Smooth muscle cell (in vitro differentiated cells): ENCODE measurements at regions not wholly inside any gene's neighbourhood (a gene's known extent, or its start where the extent isn't known, plus 50 kb on each side); places are given as distances from the start of the nearest gene placed in this dataset.
"Not testable (repeated sequence)": the region's sequence is repeated elsewhere in the genome, so short reads cannot be mapped to it uniquely, and the experiment has no call there.

Experiments used
- DNase-seq: peaks from one replicate; lab custom pipeline; 2025; ENCODE audit not compliant: unreplicated experiment; lab: John Stamatoyannopoulos, UW
- H2AFZ ChIP-seq: fragments of 200-600 bp; sonication (generic); 2 replicates; pipeline ENCODE4 v1.6.0; 2016; ENCODE audit warnings: antibody characterized with exemption, low read depth, mild to moderate bottlenecking
- H3F3A ChIP-seq: fragments of 200-600 bp; sonication (generic); 2 replicates; pipeline ENCODE4 v1.6.0; 2017; ENCODE audit warnings: antibody characterized with exemption, low read depth
- H3K27ac ChIP-seq: fragments of 200-600 bp; sonication (generic); 2 replicates; pipeline ENCODE4 v1.5.1; 2016; ENCODE audit warnings: low read depth, mild to moderate bottlenecking
- H3K27me3 ChIP-seq: fragments of 200-600 bp; sonication (generic); 2 replicates; pipeline ENCODE4 v1.6.1; 2016; ENCODE audit warnings: low read depth, mild to moderate bottlenecking
- H3K36me3 ChIP-seq: fragments of 200-600 bp; sonication (generic); 2 replicates; pipeline ENCODE4 v1.5.1; 2016; ENCODE audit warnings: low read depth
- H3K4me1 ChIP-seq: fragments of 200-600 bp; sonication (generic); 2 replicates; pipeline ENCODE4 v1.5.1; 2016; ENCODE audit warnings: low read depth
- H3K4me2 ChIP-seq: fragments of 200-600 bp; sonication (generic); 2 replicates; pipeline ENCODE4 v1.6.0; 2016; ENCODE audit warnings: mild to moderate bottlenecking
- H3K4me3 ChIP-seq: fragments of 200-600 bp; sonication (generic); 2 replicates; pipeline ENCODE4 v1.5.1; 2016; ENCODE audit warnings: mild to moderate bottlenecking
- H3K79me2 ChIP-seq: fragments of 200-600 bp; sonication (generic); 2 replicates; pipeline ENCODE4 v1.6.0; 2016; ENCODE audit warnings: low read depth, mild to moderate bottlenecking
- H3K9ac ChIP-seq: fragments of 200-600 bp; sonication (generic); 2 replicates; pipeline ENCODE4 v1.6.0; 2016; ENCODE audit warnings: low read depth
- H3K9me3 ChIP-seq: fragments of 200-600 bp; sonication (generic); replicated peaks from 2 replicates; pipeline ENCODE4 v1.5.1; 2016; ENCODE audit warnings: low read depth
- H4K20me1 ChIP-seq: fragments of 200-600 bp; sonication (generic); 2 replicates; pipeline ENCODE4 v1.6.0; 2016; ENCODE audit warnings: low read depth
- CTCF ChIP-seq: fragments of 200-600 bp; sonication (generic); IDR thresholded peaks from 2 replicates; pipeline ENCODE4 v1.5.1; 2017; ENCODE audit warnings: borderline replicate concordance, mild to moderate bottlenecking, antibody characterized with exemption; ENCODE audit not compliant: insufficient read depth, poor library complexity, severe bottlenecking
- WGBS: methylation state at CpG from one replicate; pipeline ENCODE4 v1.1.7; 2016; ENCODE audit warnings: low lambda C conversion rate; 5-methylcytosine and 5-hydroxymethylcytosine counted together

GRCh38 chr11:126134461-126135155, 71.9 kb upstream of the CDON start:
- no peak overlapping the region for H3K27ac ChIP-seq
- peaks cover 6% of the 10 kb centered on the region for H3K4me1 ChIP-seq

GRCh38 chr11:126133901-126134300, 71.2 kb upstream of the CDON start:
- peaks cover 32% of the 10 kb centered on the region for H3F3A ChIP-seq
- no peaks in the 10 kb centered on the region for H4K20me1 ChIP-seq
- no peak overlapping the region for H2AFZ ChIP-seq
- H3K36me3 ChIP-seq: no peaks in the 10 kb centered on the region
- no peaks in the 10 kb centered on the region for H3K9me3 ChIP-seq
- H3K4me2 ChIP-seq: no peak overlapping the region
- H3K4me1 ChIP-seq: no peaks in the 10 kb centered on the region
- no peak overlapping the region for H3K27ac ChIP-seq
- no peaks in the 10 kb centered on the region for H3K79me2 ChIP-seq
- no peak for TF ChIP-seq CTCF
- 51% methylated on average over 8 of the region's 8 CpGs for WGBS
- H3K9ac ChIP-seq: no peak overlapping the region
- DNase-seq: no peak
- H3K4me3 ChIP-seq: no peak overlapping the region
- no peaks in the 10 kb centered on the region for H3K27me3 ChIP-seq

More at GRCh38 chr11:126134461-126135155, 71.9 kb upstream of the CDON start:
- no peaks in the 10 kb centered on the region for H4K20me1 ChIP-seq
- no peak for DNase-seq
- TF ChIP-seq CTCF: no peak
- H3K27me3 ChIP-seq: no peaks in the 10 kb centered on the region
- peaks cover 38% of the 10 kb centered on the region for H3F3A ChIP-seq
- H3K4me3 ChIP-seq: no peak overlapping the region
- 70% methylated on average over 8 of the region's 8 CpGs for WGBS
- H3K9ac ChIP-seq: no peak overlapping the region
- no peak overlapping the region for H2AFZ ChIP-seq
- H3K79me2 ChIP-seq: no peaks in the 10 kb centered on the region
- no peak overlapping the region for H3K4me2 ChIP-seq
- H3K9me3 ChIP-seq: no peaks in the 10 kb centered on the region
- no peaks in the 10 kb centered on the region for H3K36me3 ChIP-seq

GRCh38 chr11:126132319-126132718, 69.7 kb upstream of the CDON start:
- Histone ChIP-seq H3K27me3 (peaks cover 6% of the 10 kb centered on the region), H3K9me3 (no peaks in the 10 kb centered on the region), H3K4me3 (no peak overlapping the region), H3K36me3 (no peaks in the 10 kb centered on the region), H3F3A (peaks cover 25% of the 10 kb centered on the region), H2AFZ (no peak overlapping the region), H3K4me1 (no peaks in the 10 kb centered on the region), H3K9ac (no peak overlapping the region), H3K79me2 (no peaks in the 10 kb centered on the region), H3K27ac (no peak overlapping the region), H4K20me1 (no peaks in the 10 kb centered on the region), H3K4me2 (no peak overlapping the region)
- DNase-seq: no peak
- TF ChIP-seq CTCF: no peak
- WGBS: 71% methylated on average over 3 of the region's 3 CpGs

- H3K36me3 ChIP-seq, H3K79me2 ChIP-seq, H3K4me2 ChIP-seq, H2AFZ ChIP-seq, H4K20me1 ChIP-seq, H3K4me3 ChIP-seq, H3K9ac ChIP-seq, DNase-seq, H3K9me3 ChIP-seq, H3K27me3 ChIP-seq, H3K4me1 ChIP-seq, H3K27ac ChIP-seq: not testable (repeated sequence)
- peaks cover 13% of the 10 kb centered on the region for H3F3A ChIP-seq
- 87% methylated on average over 11 of the region's 11 CpGs for WGBS
Observed at GRCh38 chr11:126130781-126131180, 68.1 kb upstream of the CDON start.
